D721Med (cell line): ENCODE measurements at regions not wholly inside any gene's neighbourhood (a gene's known extent, or its start where the extent isn't known, plus 50 kb on each side); places are given as distances from the start of the nearest gene placed in this dataset.
A peak's percentile ranks its signal among the peaks of the same experiment; 100 is the strongest.

Source experiments
- DNase-seq: peaks from one replicate; pipeline ENCODE4 v3.0.0; 2011; ENCODE audit warnings: low spot score; ENCODE audit not compliant: insufficient read length
- FAIRE-seq: peaks from 2 replicates; lab custom pipeline; 2011; peaks lifted over from hg19 to GRCh38; lab: Jason Lieb, UNC
- TF ChIP-seq, protein P1 (sequence below): IDR thresholded peaks from 2 replicates; pipeline ENCODE4 v1.5.1; 2012; ENCODE audit warnings: mild to moderate bottlenecking, control low read depth; ENCODE audit not compliant: insufficient read depth; ENCODE audit errors: missing control alignments

DNA sequence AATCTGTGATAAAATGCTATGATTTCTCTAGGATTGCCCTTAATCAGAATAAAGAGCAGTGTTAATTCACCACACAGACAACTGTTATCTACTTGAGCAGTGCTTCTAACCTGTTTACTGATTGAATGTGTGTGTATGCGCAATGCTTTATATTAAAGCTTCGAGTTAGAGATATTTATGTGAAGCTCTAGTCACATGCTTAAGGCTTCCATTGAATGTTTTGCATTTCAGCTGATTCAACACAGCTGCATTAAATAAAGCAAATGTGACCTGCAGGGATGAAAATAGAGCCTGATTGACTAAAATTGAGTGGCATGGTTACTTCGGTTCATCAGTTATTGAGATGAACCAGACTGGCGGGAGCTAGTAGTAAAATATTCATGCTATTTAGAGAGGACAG, 395.3 kb downstream of the JRKL start:
- no peak for DNase-seq
- no peak for FAIRE-seq
- TF ChIP-seq, protein P1, sequence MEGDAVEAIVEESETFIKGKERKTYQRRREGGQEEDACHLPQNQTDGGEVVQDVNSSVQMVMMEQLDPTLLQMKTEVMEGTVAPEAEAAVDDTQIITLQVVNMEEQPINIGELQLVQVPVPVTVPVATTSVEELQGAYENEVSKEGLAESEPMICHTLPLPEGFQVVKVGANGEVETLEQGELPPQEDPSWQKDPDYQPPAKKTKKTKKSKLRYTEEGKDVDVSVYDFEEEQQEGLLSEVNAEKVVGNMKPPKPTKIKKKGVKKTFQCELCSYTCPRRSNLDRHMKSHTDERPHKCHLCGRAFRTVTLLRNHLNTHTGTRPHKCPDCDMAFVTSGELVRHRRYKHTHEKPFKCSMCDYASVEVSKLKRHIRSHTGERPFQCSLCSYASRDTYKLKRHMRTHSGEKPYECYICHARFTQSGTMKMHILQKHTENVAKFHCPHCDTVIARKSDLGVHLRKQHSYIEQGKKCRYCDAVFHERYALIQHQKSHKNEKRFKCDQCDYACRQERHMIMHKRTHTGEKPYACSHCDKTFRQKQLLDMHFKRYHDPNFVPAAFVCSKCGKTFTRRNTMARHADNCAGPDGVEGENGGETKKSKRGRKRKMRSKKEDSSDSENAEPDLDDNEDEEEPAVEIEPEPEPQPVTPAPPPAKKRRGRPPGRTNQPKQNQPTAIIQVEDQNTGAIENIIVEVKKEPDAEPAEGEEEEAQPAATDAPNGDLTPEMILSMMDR: no peak

DNA sequence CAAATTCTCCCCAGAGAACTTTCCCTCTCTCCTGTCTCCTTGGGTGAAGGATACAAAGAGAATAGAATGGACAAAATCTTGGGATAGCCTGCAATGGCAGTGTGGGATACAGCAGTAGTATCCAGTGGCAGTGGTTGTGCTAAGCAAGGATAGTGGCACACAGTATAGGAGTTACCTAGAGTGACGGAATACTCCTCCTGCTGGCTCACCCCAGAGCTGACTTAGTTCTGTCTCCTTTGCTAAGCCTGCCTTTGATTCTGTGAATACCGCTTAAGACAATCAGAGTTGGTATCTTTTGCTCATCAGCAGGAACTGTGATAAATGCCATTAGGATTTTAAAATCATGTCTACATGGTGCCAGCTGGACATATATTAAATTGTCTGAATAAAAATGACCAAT, 404.3 kb downstream of the JRKL start:
- DNase-seq: no peak
- TF ChIP-seq, protein P1: no peak
- no peak for FAIRE-seq

DNA sequence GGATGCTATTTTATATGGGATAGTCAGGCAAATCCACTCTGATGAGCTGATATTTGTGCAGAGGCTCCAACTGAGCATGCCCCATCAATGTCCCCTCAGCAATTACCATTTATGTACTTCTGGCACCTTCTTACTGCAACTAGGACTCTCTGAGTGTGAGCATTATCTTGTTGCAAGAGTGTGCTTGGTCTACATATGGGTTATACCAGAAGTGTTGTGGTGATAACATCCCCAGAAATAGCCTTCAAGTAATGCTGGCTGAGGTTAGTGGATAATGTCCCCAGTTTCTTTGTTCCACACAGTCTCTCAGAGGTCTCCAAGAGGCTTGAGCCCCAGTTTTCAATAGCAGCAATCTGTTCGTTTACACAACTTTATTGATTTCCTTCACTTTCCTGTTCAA, 408.6 kb downstream of the JRKL start:
- DNase-seq (no peak), FAIRE-seq (no peak)
- TF ChIP-seq, protein P1: no peak

DNA sequence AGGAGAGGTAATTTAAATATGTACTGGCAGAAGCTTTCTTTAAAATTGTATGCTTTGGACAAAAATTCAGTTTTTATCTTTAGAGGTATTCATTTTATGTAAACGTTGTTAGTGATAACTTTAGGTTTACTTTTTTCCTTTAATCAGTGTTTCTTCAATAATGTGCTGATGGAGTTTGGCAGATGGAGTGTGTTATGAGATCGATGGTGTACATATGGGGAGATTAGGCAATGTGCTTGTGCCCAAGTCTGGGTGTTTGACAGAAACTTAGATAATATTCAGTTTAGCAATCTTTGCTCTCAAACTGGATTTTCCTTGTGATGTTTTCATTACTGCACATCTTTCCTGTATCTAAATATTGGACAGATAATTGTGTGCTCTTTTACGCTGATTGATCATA, 425.4 kb downstream of the JRKL start:
- TF ChIP-seq, protein P1: no peak
- peak; percentile 56 for FAIRE-seq
- no peak for DNase-seq

DNA sequence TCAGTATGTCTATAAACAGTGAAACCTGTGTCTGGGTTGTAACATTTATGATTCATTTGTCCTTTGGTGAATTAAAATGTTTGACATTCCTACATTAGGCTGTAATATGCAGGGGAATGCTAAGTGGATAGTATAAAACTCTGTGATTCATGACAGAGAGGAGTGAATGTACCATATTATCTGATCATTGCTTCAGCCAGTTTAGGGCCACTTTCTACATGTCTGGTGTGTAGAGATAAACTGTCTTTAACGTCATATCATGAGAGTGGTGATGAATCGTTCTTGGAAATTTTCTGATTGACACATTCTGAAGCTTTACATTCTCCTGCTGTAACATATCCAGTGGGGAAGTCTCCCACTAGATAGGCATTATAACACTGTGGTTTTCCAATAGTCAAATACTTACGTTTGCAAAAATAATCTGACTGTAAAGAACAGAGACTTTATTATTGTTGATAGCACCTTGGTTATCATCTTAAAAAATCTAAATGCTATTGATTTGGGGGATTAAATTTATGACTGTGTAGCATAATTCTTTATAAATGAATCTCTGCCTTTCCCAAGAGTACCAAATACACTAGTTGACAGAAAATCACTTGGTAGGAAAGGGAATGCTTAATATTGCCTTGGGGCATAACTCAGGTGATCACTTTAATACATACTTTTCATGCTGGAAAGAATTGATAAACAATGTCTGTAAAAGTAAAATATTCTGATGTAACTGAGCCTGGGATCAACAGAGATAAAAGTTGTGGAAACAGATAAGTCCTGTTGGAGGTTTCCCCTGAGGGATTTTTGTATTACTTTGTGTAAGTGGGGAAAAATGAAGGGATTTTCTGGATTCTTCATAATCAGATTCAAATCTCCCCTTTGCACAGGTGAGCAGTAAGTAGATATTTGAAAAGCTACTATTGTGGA, 427.9 kb downstream of the JRKL start:
- DNase-seq: no peak
- TF ChIP-seq, protein P1: no peak
- peak; percentile 71 for FAIRE-seq

DNA sequence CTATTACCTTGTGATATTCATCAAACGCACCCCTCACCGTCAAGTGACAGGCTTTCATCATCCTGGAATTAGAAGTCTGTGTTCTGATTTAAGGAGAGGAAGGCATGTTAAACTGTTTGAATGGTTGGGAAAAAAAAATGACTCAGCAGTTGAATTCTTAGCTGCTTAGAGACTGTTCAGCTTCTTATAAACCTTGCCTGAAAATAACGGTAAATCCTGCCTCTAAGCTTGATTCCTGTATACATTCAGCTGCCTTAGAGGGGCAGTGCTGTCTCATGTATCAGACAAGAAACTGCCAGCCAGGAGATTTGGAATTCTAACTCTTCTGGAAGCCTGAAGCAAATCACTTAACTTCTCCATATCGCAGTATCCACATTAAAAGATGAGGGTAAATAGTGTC, 437.4 kb downstream of the JRKL start:
- DNase-seq: no peak
- TF ChIP-seq, protein P1: peak; percentile 72
- peak; percentile 95 for FAIRE-seq

DNA sequence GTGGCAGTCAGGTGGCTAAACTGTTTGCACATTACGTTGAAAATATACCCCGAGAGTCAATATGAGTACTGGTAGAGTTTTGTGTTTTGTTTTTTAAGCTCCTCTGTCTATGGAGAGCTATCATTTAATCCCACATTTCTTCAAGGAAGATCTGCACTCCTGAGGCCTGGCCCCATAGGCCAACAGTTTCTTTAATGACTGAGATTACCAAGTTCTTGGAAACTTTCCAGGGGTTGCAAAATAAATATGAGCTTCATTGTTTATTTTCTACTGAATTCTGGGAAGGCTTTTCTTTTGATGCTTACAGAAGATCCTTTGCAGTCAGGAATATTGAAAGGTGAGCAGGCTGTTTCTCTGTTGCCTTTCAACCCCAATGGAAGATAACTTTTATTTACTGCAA, 452.0 kb downstream of the JRKL start:
- TF ChIP-seq, protein P1: no peak
- DNase-seq: no peak
- FAIRE-seq: no peak
